Stimulated activated CD4-positive, alpha-beta T cell treated with anti-CD3 and anti-CD28 coated beads, Interleukin-1b, Interleukin-23, amount 100 ng/mL, for 4 hours (primary cell): ENCODE measurements at regions not wholly inside any gene's neighbourhood (a gene's known extent, or its start where the extent isn't known, plus 50 kb on each side); places are given as distances from the start of the nearest gene placed in this dataset.

ENCODE experiments used
- DNase-seq, 2 donors: peaks; one replicate each; pipeline ENCODE4 v3.0.0-alpha.2; 2020; ENCODE audit warnings: low read depth in 2 of 2

DNA sequence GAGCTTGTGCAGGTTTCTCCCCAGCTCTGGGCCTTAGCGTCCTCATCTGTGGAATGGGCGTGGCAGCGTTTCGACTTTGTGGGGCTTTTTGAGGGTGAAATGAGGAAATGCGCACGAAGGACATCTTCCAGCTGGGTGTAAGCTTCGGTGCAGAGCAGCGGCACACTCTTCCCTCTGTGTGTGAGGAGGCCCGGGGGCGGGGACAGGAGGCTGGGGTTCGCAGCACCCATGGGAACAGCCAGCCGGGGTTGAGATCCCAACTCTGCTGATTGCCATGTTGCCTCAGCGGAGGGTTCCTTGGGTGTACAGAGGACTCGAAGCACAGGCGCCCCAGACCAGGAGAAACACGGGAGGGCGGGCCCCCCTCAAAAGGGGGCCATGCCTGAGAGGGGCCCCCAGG, 265.6 kb downstream of the NSG2 start:
- DNase-seq, result no peak

DNA sequence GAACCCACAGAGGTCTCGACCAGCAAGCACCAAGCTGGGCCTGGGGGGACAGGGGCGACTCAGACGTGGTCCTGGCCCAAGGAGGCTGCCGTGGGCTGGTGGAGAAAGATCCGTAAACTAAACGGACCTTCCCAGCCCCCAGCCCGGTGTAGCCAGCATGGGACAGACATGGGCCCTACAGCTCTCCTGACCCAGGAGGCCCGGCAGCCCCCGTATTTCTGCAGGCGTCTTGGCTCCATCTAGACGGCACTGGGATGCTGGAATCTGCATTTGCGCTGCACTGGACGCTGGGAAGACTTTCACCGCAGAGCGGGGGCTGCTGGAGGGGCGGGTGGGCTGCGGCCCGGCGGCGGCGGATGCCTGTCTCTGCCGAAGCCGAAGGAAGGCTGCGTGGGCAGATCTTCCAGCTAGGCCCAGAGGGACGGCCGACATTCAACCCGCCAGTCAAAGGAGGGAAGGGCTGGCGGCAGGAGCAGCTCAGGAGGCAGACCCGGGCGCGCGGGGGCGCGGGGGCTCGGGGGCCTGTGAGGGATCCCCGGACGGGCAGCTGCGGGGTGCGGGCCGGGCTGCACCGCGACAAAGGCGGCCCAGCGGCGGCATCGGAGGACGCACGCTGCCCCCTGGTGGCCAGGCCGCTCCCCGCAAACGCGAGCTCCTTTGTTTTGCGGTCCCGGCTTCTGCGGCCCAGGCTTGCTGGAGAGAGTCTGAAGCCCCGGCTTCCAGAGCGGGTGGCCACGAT, 266.2 kb downstream of the NSG2 start:
- DNase-seq, result peak; percentile 22 to 64

DNA sequence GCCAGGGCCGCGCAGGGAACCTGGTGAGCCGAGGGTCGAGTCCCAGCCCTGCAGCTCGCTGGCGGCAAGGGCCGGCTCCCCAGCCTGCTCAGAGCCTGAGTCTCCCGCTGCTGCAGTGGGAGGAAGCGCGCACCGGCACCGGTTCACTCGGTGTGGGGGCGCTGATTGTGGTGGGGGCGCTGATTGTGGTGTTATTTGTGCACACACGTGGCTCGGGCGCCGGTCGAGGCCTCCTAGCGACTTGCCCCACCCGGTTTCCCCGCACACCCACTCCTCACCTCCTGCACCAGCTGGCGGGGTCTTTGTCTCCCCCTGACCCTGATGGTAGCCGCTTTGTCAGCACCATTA, 266.7 kb downstream of the NSG2 start:
- no peak for DNase-seq

DNA sequence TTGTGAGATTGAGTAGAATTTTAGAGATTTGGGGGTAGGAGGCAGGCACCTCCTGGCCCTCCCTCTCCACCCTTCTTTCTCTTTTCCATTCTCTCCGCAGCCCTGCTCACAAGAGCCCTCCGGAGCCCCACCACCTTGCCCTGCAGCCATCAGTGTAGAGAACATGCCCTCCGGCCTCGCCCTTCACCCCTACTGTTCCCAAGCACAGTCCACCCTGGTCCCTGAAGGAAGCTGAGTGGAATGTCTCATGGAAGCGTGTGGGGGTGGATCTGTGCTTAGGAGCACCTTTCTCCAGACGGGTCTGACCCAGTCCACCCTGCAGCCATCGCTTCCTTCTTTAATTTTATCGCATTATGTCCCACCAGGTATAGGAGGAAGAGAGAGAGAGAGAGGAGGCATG, 267.1 kb downstream of the NSG2 start:
- no peak for DNase-seq

DNA sequence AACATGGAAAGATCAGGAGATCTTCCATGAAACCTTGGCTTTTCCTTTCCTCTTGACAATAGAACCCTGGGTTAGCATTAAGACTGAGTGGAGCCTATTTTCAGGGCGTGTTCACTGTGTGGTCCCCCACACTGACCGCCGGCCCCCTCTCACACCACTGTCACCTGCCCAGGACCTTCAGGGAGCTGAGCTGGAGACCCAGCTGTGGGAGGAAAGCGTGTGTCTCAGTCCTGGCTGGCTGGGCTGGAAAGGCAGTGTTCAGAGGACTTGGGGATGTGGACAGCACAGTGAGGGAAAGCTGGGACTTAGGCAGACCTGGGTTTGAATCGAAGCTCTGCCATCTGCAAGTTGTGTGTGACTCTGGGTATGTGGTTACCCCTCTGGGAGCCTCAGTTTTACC, 268.1 kb downstream of the NSG2 start:
- no peak for DNase-seq

DNA sequence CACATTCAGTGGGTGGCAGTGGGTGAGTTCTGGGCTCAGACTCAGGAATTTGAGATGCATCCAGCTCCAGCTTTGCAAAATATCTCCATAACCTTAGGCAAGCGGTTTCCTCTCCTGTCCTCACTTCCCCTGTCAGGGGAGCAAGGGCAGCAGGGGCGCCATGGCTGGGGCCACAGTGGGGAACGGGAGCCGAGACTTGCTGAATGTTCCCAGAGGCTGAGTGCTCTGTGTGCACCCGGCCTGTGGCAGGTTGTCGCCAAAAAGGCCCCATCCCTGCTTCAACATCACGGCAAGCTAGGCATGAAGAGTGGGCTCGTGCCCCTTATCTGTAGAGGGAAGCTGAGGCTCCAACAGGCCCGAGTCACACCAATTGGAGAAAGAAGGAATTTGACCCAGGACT, 268.8 kb downstream of the NSG2 start:
- no peak for DNase-seq

DNA sequence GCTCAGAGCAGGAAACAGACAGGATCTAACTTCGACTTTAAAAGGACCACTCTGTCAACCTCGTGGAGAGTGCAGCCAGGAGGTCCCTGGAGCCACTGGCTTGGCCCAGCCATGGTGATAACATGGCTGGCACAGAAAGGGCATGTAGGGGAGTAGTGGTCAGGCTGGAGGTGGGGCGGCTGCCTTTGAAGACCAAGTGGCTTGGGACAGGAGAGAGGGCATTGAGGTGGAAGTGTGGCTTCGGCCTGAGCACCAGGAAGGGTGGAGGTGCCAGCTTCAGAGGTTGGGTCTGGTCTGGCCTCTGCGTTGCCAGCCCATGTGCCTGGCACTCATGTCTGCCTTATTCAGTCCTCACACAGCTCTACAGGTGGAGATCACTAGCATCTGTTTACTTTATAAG, 270.0 kb downstream of the NSG2 start:
- no peak for DNase-seq

DNA sequence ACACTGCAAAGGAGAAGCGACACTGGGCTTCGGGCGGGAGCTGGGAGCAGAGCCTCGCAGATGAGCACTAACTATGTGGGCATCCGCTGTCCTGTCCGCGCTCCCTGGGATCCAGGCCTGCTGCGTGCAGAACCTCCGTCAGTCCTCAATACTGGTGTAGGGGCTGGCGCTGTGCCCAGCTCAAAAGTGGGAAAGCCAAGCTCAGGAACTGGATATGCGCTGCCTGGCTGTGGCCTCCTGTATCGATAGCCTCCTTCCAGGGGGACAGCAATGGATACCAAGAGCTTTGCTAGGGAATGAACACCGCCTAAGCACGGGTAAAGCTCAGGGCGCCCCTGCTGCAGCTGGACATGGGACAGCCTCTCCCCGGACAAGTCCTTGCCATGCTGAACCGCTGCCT, 270.4 kb downstream of the NSG2 start:
- DNase-seq, result no peak

DNA sequence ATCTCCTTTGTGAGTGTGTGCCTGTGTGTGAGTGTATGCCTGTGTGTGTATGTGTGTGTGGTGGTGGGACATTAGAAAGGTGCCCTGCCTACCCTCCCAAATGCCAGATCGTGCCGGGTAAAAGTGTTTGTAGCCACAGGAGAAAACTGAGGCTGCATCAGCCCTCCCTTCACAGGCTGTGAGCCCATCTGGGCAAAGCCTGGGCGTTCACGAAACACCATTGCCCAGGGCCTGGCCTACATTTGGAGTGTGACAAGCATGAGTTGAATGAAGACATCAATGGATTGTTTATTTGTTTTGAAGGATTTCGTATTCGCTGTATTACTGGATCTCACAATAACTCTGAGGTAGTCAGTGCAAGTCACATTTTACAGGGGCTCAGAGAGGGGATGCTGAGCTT, 270.8 kb downstream of the NSG2 start:
- no peak for DNase-seq

DNA sequence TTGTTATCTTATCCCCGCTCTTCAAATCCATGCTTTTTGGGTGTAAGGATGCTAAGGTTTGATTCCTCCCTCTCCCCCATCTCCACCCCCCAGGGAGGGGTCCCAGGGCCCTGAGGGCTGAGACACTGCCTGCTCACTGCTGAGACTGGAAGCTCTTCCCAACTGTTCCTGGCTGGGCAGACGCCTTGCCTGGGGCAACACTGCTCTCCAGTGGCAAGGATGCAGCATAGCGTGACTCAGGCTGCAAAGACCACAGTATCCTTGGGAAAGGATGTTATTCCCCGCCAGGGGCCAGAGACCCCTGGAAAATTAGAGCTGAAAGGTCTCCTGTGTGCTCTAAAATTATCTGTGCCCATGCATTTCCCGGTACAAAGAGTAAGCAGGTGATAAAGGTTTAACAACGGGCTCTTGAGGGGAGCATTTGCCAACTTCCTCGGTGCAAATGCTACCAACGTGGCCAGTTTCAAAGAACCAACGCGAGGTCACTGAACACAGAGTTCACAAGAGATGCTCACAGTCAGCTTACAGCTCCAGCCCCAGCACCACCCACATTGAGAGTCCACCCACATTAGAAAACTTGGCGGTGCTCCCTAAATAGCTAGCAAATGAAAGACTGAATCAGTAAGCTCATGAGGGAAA, 271.9 kb downstream of the NSG2 start:
- DNase-seq, result no peak

DNA sequence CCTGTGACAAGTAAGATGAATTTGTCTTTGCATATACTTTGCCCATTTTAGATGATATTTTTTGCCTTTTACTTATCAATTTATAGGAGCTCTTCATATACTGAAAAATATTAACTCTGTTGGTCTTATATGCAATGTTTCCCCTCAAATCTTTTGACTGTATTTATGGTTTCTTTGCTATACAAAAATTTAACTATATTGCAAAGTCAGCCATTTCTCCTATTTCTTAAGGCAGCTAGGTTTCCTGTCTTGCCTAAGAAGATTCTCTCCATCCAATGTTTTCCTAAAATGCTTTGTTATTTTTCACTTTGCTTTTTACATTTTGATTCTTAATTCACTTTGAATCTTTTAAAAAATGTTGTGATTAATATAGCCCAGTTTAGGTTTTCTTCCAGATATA, 273.1 kb downstream of the NSG2 start:
- DNase-seq, result no peak

DNA sequence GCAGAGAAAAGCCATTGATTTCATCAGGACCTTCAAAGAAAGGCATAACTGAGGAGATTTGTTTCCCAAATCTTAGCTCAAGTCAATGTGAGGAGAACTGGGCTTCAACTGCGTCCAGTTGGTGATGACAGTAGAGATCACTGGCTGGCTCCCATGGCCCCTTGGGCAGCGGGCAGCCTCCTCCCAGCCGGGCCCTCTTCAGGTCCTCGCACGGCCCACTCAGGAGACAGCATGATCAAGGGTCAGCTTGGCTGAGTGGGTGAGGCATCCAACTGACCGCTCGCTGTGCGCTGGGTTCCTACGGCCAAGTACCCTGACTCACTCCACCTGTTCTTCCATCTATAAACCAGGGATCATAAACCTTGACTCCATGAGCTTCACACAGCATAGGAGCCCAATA, 274.0 kb downstream of the NSG2 start:
- DNase-seq, result no peak

DNA sequence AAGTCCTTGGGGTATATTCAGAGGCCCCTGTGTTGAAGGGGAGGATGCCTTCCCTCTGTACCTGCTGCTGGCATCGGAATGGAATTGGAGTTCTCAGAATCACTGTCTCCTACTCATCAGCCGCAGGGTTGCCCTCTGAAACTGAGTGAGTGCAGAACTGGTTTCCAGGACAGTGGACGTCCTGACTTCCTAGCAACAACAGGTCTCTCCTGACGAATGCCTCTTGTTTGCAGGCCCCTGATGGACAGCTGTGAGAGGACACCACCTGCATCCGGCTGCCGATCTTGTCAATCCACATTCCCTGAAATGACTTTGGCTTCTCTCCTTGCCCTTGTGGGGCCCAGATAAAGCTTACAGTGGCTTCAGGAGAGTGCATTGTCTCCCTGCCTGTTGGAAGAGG, 274.5 kb downstream of the NSG2 start:
- DNase-seq, result no peak

DNA sequence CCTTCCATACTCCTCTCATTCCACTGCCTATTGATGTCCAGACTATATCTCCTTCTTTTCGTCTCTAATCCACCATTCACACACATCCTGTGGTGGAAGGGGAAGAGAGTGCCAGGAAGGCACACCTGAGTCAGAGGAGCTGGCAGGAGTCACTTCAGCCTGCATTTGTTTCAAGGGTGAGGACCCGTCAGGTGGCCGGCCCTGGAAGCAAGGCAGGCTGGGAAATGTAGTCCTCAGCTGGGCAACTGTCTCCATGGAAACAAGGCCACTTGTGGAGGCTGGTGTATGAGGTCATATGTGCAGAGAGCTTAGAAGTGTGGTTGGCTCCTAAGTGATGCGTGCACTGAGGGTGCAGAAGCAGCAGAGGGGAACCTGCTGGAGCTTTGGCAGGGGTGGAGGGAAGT, 278.4 kb downstream of the NSG2 start:
- DNase-seq, result no peak

DNA sequence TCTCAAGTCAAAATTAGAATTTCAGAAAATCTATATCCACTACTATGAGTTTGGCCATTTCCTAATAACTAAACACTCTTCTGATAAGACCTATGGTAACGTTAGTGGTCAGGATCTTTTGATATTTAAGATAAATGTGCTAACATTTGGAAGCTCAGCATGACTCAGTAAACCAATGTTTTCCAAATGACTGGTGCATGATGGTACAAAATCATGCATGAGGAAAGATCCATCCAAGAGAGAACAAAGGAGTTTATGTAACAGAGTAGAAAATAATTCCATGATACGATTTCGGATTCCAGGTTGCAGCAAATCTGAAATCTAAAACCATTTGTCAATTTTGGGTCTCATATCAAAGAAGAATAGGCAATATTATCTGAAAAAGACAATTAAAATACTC, 279.2 kb downstream of the NSG2 start:
- DNase-seq, result no peak

DNA sequence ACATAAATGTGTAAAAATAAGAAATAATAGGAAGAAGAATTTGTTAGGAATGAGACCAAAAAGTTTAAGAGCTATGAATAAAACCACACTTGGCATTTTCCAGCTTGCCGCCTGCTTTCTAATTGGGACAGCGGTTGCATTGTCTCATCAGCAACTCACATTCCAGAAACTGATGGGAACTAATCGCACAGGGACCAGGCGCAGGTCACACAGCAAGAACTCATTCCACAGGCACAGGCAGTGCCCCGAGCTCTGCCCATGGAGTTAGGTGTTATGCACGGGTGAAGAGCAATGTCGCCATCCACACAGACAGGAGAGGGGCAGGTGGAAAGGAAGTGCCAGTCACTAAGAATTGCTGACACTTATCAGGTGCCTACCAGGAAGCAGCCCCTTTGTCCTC, 279.9 kb downstream of the NSG2 start:
- DNase-seq, result no peak

DNA sequence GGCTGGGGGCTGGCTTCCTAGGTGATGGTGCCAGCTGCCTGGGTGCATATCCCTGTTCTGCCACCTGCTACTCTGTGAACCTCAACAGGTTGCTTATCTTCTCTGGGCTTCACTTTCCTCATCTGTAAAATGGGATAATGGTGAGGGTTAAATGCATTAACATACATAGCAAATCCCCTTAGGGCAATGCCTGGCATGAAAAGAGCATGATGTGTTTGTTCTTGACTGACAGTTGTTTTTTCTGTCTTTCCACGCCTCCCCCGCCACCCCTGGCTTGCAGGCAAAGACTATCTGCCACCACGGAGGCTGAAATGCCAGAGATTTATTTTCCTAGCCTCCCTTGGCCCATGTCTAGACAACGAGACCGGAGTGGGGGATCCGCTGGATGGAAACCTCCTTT, 280.5 kb downstream of the NSG2 start:
- DNase-seq, result no peak

DNA sequence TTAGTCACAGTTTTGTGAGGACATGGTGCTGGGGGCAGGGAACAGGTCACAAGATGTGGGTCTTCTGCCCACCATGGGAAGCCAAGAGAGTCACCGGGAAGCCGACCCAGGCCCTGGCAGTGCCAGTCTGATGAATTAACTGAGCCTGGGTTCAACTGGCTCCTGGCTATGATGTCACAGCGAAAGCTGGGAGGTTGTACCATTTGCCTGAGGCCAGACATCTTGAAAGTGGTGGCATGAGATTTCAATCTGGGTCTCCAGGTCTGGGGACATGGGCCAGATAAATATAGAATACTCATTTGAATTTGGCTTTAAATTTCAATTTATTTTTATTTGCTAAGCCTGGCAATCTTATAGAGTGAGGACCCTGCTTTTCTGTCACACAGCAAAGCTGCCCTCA, 280.9 kb downstream of the NSG2 start:
- DNase-seq, result no peak

DNA sequence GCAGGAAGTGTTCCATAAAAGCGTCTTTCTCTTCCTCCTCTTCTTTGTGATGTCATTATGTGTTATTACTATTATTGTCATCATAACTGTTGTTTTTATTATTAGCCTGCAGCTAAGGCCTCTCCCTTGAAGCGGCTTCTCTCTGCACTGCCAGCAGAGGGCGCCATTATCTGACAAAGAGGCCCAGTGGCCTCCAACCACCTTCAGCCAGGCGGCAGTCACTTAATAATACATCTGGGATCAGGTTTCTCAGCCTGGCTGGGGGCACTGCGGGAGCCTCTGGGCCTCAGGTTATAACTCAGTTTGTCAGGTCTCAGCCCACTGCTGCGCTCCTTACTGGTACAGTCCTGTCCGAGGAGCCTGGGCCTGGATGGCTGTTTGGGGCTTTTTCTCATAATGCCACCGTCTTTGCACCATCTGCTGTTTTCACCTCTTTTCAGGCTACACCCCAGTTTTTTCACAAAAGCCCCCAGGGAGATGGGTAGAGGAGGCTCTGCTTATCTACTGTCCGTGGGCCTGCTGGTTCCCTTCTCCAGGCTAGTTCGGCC, 281.9 kb downstream of the NSG2 start:
- DNase-seq, result peak; percentile 3 to 24

DNA sequence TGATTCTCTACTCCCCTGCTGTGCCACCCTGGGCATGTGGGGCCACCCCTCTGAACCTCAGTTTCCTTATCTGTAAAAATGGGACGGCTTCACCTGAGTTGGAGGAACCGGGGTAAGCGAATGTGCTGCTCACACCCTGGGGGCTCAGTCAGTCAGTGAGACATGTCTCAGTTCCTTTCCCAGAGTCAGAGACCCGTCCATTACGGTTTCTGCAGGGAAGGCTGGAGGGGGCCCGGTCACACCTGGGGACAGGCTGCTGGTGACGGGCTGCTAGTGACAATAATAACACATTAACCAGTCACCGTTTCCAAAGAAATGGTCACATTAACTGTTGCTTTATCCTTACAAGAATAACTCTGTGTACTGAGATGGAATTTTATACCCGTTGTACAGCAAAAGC, 282.4 kb downstream of the NSG2 start:
- DNase-seq, result no peak

DNA sequence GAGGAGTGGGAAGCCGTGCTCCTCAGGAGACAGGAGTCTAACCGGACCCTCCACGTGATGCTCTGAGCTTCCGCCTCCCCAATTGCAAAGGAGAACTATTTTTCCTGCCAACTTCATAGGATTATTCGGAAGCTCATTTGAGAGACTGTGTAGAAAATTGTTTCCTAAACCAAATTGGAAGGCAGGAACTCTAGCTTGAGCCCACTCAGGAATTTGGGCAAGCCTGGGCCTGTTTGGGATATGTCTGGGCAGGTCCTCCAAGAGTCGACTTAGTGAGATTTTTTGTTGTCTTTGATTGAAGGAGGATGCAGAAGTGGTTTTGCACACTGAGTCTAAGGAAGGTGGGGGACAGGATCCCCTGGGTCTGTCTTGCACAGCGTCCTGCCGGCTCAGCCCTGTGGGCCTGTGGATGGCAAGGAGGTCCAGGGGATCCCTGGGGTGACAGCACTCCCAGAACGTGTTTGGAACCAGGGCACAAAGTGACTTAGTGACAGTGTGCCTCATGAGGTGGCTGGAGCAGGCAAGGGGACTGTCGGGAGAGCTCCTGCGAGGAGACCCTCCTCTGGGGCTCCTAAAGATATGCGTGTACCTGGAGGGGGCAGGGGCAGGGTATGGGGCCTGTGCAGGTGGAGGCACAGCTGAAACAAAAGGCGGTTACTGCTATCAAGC, 283.3 kb downstream of the NSG2 start:
- no peak for DNase-seq

DNA sequence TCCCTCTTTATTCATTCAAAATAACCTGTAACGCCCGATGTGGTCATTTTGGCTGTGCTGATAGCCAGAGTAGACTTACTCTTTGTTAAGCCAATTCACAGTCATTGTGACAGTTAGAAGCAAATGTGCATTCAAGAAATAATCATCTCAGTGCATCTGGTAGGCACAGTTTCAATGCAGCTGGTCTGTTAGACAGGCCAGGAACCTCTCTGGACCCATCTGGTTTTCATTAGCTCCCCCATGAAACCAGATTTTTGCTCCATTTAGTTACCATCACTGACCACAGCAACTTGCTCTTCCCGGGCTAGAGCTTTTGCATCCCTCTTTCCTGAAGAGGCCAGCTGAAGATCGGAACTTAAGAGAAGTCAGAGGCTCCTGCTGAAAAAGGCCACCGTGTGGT, 284.2 kb downstream of the NSG2 start:
- DNase-seq, result no peak

DNA sequence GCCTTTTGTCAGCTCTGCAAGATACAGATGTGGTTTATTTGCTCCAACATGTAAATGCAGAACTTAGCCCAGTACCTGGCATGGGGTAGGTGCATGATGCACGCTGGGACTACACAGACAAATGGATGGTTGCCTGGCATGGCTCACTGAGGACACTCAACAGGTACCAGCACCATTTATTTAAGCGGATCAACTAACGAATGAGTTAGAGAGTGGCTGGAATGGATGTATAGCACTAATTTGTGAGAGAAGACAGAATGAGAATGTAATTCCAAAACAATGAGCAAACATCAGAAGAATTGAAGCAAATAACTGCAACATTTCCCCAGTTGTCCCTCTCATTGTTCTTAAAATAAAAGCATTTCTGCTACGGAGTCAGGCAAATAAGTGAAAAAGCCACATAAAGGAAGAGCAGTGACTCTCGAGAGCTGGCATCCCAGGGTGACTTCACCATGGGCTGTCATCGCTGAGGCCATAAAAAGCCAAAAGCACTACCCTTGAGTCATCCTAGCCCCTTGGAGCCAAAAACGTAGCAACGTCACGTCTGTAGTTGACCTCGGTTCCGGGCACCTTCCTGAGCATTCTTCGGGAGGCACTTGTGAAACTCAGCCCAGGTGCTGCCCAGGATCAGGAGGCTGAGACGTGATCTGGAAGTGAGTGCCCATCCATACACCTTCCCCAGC, 290.3 kb downstream of the NSG2 start:
- DNase-seq, result no peak
